Liver (tissue), 8 donors: ENCODE measurements at regions not wholly inside any gene's neighbourhood (a gene's known extent, or its start where the extent isn't known, plus 50 kb on each side); places are given as distances from the start of the nearest gene placed in this dataset.

Experiments
- DNase-seq: peaks from one replicate; pipeline ENCODE4 v3.0.0-alpha.2; 2017; ENCODE audit warnings: low spot score
- H3K27ac ChIP-seq, 2 donors: one replicate each; pipeline ENCODE4 v1.7.0; 2013; ENCODE audit warnings: inconsistent platforms in 2 of 2, low read length in 2 of 2, control low read depth in 1 of 2, low read depth in 1 of 2, mild to moderate bottlenecking in 1 of 2
- H3K27me3 ChIP-seq, 4 donors: one replicate each; pipeline versions ENCODE4 v1.6.1 to v1.7.0; 2013; ENCODE audit warnings: low read length in 3 of 4, inconsistent platforms in 1 of 4, mild to moderate bottlenecking in 1 of 4, moderate library complexity in 1 of 4; ENCODE audit not compliant: control insufficient read depth in 4 of 4, insufficient read depth in 4 of 4
- H3K36me3 ChIP-seq, 4 donors: one replicate each; pipeline versions ENCODE4 v1.6.1 to v1.7.0; 2013; ENCODE audit warnings: low read length in 3 of 4, mild to moderate bottlenecking in 3 of 4, low read depth in 1 of 4, moderate library complexity in 1 of 4; ENCODE audit not compliant: control insufficient read depth in 4 of 4, insufficient read depth in 3 of 4
- H3K4me1 ChIP-seq, 4 donors: one replicate each; pipeline versions ENCODE4 v1.6.1 to v1.7.0; 2013; ENCODE audit warnings: low read length in 3 of 4, mild to moderate bottlenecking in 3 of 4, moderate library complexity in 1 of 4; ENCODE audit not compliant: control insufficient read depth in 4 of 4, insufficient read depth in 4 of 4
- H3K4me3 ChIP-seq, 3 donors: one replicate each; pipeline versions ENCODE4 v1.6.1 to v1.7.0; 2013; ENCODE audit warnings: low read length in 3 of 3, control low read depth in 1 of 3, low read depth in 1 of 3, mild to moderate bottlenecking in 1 of 3
- H3K9ac ChIP-seq, 2 donors: one replicate each; pipeline ENCODE4 v1.7.0; 2013; ENCODE audit warnings: low read length in 2 of 2, mild to moderate bottlenecking in 2 of 2, moderate library complexity in 2 of 2, control low read depth in 1 of 2, low read depth in 1 of 2
- H3K9me3 ChIP-seq, 4 donors: one replicate each; pipeline versions ENCODE4 v1.6.1 to v1.7.0; 2013; ENCODE audit warnings: low read length in 3 of 4; ENCODE audit not compliant: control insufficient read depth in 4 of 4
- CTCF ChIP-seq: fragments of 150-350 bp; IDR thresholded peaks from 2 replicates; pipeline ENCODE4 v1.5.1; 2017; ENCODE audit warnings: improper control_type of control experiment, low read depth, low read length; ENCODE audit not compliant: missing input control
- EGR1 ChIP-seq, 2 donors: IDR thresholded peaks; 2 replicates each; pipeline ENCODE4 v1.6.1; 2016 to 2018; ENCODE audit warnings: antibody characterized with exemption in 2 of 2, low read depth in 2 of 2
- FOXA1 ChIP-seq: IDR thresholded peaks from 2 replicates; pipeline ENCODE4 v1.6.1; 2016; ENCODE audit warnings: antibody characterized with exemption
- FOXA2 ChIP-seq: IDR thresholded peaks from 2 replicates; pipeline ENCODE4 v1.6.1; 2016; ENCODE audit warnings: antibody characterized with exemption
- GABPA ChIP-seq, 2 donors: IDR thresholded peaks in 1 of 2; conservative IDR thresholded peaks in 1 of 2; 2 replicates each; pipeline ENCODE4 v1.6.1; 2016; ENCODE audit warnings: antibody characterized with exemption in 2 of 2, mild to moderate bottlenecking in 1 of 2, moderate library complexity in 1 of 2
- HNF4G ChIP-seq: IDR thresholded peaks from 2 replicates; pipeline ENCODE4 v1.6.1; 2016; ENCODE audit warnings: antibody characterized with exemption
- JUND ChIP-seq, 2 donors: IDR thresholded peaks; 2 replicates each; pipeline ENCODE4 v1.6.1; 2016; ENCODE audit warnings: antibody characterized with exemption in 2 of 2
- NR2F2 ChIP-seq: IDR thresholded peaks from 2 replicates; pipeline ENCODE4 v1.6.1; 2016; ENCODE audit warnings: antibody characterized with exemption
- RAD21 ChIP-seq, 2 donors: IDR thresholded peaks; 2 replicates each; pipeline ENCODE4 v1.6.1; 2016; ENCODE audit warnings: antibody characterized with exemption in 2 of 2, mild to moderate bottlenecking in 2 of 2
- RXRA ChIP-seq, 2 donors: IDR thresholded peaks; 2 replicates each; pipeline ENCODE4 v1.6.1; 2017 to 2018; ENCODE audit warnings: antibody characterized with exemption in 2 of 2, mild to moderate bottlenecking in 1 of 2
- SP1 ChIP-seq: IDR thresholded peaks from 2 replicates; pipeline ENCODE4 v1.6.1; 2018; ENCODE audit warnings: antibody characterized with exemption, mild to moderate bottlenecking
- TAF1 ChIP-seq: conservative IDR thresholded peaks from 2 replicates; pipeline ENCODE4 v1.6.1; 2016; ENCODE audit warnings: antibody characterized with exemption, mild to moderate bottlenecking
- YY1 ChIP-seq: IDR thresholded peaks from 2 replicates; pipeline ENCODE4 v1.6.1; 2016; ENCODE audit warnings: antibody characterized with exemption, mild to moderate bottlenecking
- ZBTB33 ChIP-seq: IDR thresholded peaks from 2 replicates; pipeline ENCODE4 v1.6.1; 2016; ENCODE audit warnings: antibody characterized with exemption
- WGBS: extraction: QIAGEN DNeasy Blood & Tissue Kit; methylation state at CpG from one replicate; pipeline ENCODE4 v1.1.7; 2013; 5-methylcytosine and 5-hydroxymethylcytosine counted together
- TF ChIP-seq, protein P1 (sequence below): IDR thresholded peaks from 2 replicates; pipeline ENCODE4 v1.6.1; 2016; ENCODE audit warnings: antibody characterized with exemption
- TF ChIP-seq, protein P2 (sequence below): IDR thresholded peaks from 2 replicates; pipeline ENCODE4 v1.6.1; 2016; ENCODE audit warnings: antibody characterized with exemption, mild to moderate bottlenecking
- TF ChIP-seq, protein P3 (sequence below): IDR thresholded peaks from 2 replicates; pipeline ENCODE4 v1.6.1; 2016; ENCODE audit warnings: antibody characterized with exemption
- donor health status: healthy.
- donor health status: healthy.
- donor health status: healthy.
- donor health status: healthy.
- donor health status: healthy.

GRCh38 chr14:100010679-100011078, 54.5 kb upstream of the EVL start:
- no peak overlapping the region for H3K9ac ChIP-seq
- no peak overlapping the region for H3K27ac ChIP-seq
- TF ChIP-seq ZBTB33 (no peak), RAD21 (IDR thresholded peaks at IDR 0.05) (no peak), GABPA (IDR thresholded peaks at IDR 0.05 in 1 of 2, conservative IDR thresholded peaks at IDR 0.05 in 1 of 2) (no peak), EGR1 (IDR thresholded peaks at IDR 0.05; ENCODE audit: low read depth in 2 of 2) (no peak), RXRA (IDR thresholded peaks at IDR 0.05) (no peak), HNF4G (no peak), JUND (IDR thresholded peaks at IDR 0.05) (no peak)
- TF ChIP-seq, protein P1, sequence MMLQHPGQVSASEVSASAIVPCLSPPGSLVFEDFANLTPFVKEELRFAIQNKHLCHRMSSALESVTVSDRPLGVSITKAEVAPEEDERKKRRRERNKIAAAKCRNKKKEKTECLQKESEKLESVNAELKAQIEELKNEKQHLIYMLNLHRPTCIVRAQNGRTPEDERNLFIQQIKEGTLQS, result no peak
- TF ChIP-seq, protein P2, sequence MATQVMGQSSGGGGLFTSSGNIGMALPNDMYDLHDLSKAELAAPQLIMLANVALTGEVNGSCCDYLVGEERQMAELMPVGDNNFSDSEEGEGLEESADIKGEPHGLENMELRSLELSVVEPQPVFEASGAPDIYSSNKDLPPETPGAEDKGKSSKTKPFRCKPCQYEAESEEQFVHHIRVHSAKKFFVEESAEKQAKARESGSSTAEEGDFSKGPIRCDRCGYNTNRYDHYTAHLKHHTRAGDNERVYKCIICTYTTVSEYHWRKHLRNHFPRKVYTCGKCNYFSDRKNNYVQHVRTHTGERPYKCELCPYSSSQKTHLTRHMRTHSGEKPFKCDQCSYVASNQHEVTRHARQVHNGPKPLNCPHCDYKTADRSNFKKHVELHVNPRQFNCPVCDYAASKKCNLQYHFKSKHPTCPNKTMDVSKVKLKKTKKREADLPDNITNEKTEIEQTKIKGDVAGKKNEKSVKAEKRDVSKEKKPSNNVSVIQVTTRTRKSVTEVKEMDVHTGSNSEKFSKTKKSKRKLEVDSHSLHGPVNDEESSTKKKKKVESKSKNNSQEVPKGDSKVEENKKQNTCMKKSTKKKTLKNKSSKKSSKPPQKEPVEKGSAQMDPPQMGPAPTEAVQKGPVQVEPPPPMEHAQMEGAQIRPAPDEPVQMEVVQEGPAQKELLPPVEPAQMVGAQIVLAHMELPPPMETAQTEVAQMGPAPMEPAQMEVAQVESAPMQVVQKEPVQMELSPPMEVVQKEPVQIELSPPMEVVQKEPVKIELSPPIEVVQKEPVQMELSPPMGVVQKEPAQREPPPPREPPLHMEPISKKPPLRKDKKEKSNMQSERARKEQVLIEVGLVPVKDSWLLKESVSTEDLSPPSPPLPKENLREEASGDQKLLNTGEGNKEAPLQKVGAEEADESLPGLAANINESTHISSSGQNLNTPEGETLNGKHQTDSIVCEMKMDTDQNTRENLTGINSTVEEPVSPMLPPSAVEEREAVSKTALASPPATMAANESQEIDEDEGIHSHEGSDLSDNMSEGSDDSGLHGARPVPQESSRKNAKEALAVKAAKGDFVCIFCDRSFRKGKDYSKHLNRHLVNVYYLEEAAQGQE, result no peak
- 84% methylated on average over 4 of the region's 4 CpGs for WGBS
- DNase-seq, result no peak
- H3K36me3 ChIP-seq, result no peaks in the 10 kb centered on the region
- H3K27me3 ChIP-seq, result no peaks in the 10 kb centered on the region
- H3K4me1 ChIP-seq, result no peaks in the 10 kb centered on the region
- no peak overlapping the region for H3K4me3 ChIP-seq
- no peaks in the 10 kb centered on the region for H3K9me3 ChIP-seq

DNA sequence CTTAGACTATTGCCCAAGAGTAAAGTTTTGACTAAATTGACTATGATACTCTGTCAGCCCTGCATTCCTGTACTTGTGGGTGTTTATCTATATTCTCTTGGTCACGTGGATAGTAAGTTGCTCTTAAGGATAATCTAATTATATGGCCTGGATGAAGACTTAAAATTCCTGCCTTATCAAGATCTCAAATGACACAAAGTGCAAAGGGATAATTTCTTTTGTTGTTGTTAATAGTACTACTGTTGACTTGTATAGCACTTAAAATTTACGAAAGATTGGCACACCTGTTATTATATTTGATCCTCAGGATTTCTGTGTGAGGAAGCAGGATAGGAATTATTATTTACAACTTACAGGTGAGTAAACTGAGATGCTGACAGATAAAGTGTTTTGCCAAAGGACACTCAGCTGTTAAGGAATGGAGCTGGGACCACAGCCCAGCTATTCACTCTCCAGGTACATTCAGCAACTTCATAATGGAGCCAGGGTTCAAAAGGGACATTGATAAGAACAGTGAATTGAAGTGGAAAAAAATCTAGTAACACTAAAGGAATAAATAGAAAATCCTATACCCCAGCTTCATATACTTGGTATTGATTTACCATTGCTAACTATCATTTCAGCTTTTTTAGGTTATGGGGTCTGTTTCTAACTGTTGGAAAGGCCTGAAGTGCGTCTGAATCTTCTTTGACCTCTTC, 53.4 kb upstream of the EVL start:
- DNase-seq, result no peak
- TF ChIP-seq, protein P2, result no peak
- TF ChIP-seq, protein P1, result no peak
- TF ChIP-seq SP1 (no peak), TAF1 (no peak), ZBTB33 (no peak), FOXA1 (no peak), FOXA2 (no peak), RXRA (IDR thresholded peaks at IDR 0.05) (no peak), YY1 (no peak), CTCF (no peak), NR2F2 (no peak), EGR1 (IDR thresholded peaks at IDR 0.05; ENCODE audit: low read depth in 2 of 2) (no peak), HNF4G (no peak), RAD21 (IDR thresholded peaks at IDR 0.05) (no peak), JUND (IDR thresholded peaks at IDR 0.05) (no peak)
- TF ChIP-seq, protein P3, sequence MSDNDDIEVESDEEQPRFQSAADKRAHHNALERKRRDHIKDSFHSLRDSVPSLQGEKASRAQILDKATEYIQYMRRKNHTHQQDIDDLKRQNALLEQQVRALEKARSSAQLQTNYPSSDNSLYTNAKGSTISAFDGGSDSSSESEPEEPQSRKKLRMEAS, result no peak
- no peaks in the 10 kb centered on the region for H3K4me1 ChIP-seq
- no peaks in the 10 kb centered on the region for H3K9me3 ChIP-seq
- no peaks in the 10 kb centered on the region for H3K27me3 ChIP-seq
- H3K36me3 ChIP-seq, result no peaks in the 10 kb centered on the region
- no peak overlapping the region for H3K4me3 ChIP-seq
- H3K9ac ChIP-seq, result no peak overlapping the region
- WGBS, result 91% methylated on average over 3 of the region's 3 CpGs
- no peak overlapping the region for H3K27ac ChIP-seq
